Mesenchymal stem cell (in vitro differentiated cells and primary cell): ENCODE measurements at regions not wholly inside any gene's neighbourhood (a gene's known extent, or its start where the extent isn't known, plus 50 kb on each side); places are given as distances from the start of the nearest gene placed in this dataset.

ENCODE experiments used
- DNase-seq: peaks from one replicate; pipeline ENCODE4 v3.0.0-alpha.2; 2013
- H2AFZ ChIP-seq: one replicate; pipeline ENCODE4 v1.6.1; 2013; ENCODE audit warnings: low read depth, mild to moderate bottlenecking, control low read depth, inconsistent platforms, low read length, moderate library complexity
- H2AK5ac ChIP-seq: 2 replicates; pipeline ENCODE4 v1.6.1; 2013; ENCODE audit warnings: low read length, moderate library complexity, mild to moderate bottlenecking, inconsistent platforms; ENCODE audit not compliant: severe bottlenecking
- H2BK120ac ChIP-seq: one replicate; pipeline ENCODE4 v1.6.1; 2013; ENCODE audit warnings: low read depth, mild to moderate bottlenecking, inconsistent platforms, low read length, moderate library complexity
- H2BK12ac ChIP-seq, 2 experiments: one replicate each; pipeline ENCODE4 v1.6.1; 2013; ENCODE audit warnings: inconsistent platforms in 2 of 2, low read length in 2 of 2, mild to moderate bottlenecking in 2 of 2, moderate library complexity in 2 of 2, control low read depth in 1 of 2
- H2BK15ac ChIP-seq: one replicate; pipeline ENCODE4 v1.6.1; 2013; ENCODE audit warnings: mild to moderate bottlenecking, low read depth, inconsistent platforms; ENCODE audit not compliant: poor library complexity, severe bottlenecking
- H2BK5ac ChIP-seq: 2 replicates; pipeline ENCODE4 v1.6.1; 2013; ENCODE audit warnings: low read depth, mild to moderate bottlenecking, low read length, control low read depth, inconsistent platforms; ENCODE audit not compliant: poor library complexity, severe bottlenecking
- H3K14ac ChIP-seq, 2 experiments: one replicate each; pipeline ENCODE4 v1.6.1; 2013; ENCODE audit warnings: inconsistent platforms in 2 of 2, low read length in 2 of 2, control low read depth in 1 of 2, mild to moderate bottlenecking in 1 of 2, moderate library complexity in 1 of 2
- H3K18ac ChIP-seq, 2 experiments: one replicate each; pipeline ENCODE4 v1.6.1; 2013; ENCODE audit warnings: inconsistent platforms in 2 of 2, low read length in 2 of 2, control low read depth in 1 of 2, low read depth in 1 of 2, mild to moderate bottlenecking in 1 of 2
- H3K23ac ChIP-seq, 2 experiments: one replicate each; pipeline ENCODE4 v1.6.1; 2013; ENCODE audit warnings: inconsistent platforms in 2 of 2, low read length in 2 of 2, mild to moderate bottlenecking in 2 of 2, moderate library complexity in 2 of 2, control low read depth in 1 of 2
- H3K27ac ChIP-seq: 2 replicates; pipeline ENCODE4 v1.5.1; 2013; ENCODE audit warnings: mild to moderate bottlenecking, moderate library complexity, low read length, control low read depth, inconsistent platforms; ENCODE audit not compliant: poor library complexity, severe bottlenecking
- H3K27me3 ChIP-seq, 2 experiments: 2 replicates each; pipeline versions ENCODE4 v1.6.1 to v1.7.0; 2013; ENCODE audit warnings: low read length in 2 of 2, mild to moderate bottlenecking in 2 of 2, moderate library complexity in 2 of 2, control low read depth in 1 of 2, inconsistent platforms in 1 of 2; ENCODE audit not compliant: control insufficient read depth in 1 of 2, insufficient read depth in 1 of 2
- H3K36me3 ChIP-seq, 2 experiments: 2 replicates each; pipeline versions ENCODE4 v1.6.1 to v1.7.0; 2013; ENCODE audit warnings: low read length in 2 of 2, control low read depth in 1 of 2, inconsistent platforms in 1 of 2, low read depth in 1 of 2, mild to moderate bottlenecking in 1 of 2; ENCODE audit not compliant: insufficient read depth in 2 of 2, control insufficient read depth in 1 of 2
- H3K4ac ChIP-seq, 2 experiments: one replicate each; pipeline ENCODE4 v1.6.1; 2013; ENCODE audit warnings: inconsistent platforms in 2 of 2, low read length in 2 of 2, mild to moderate bottlenecking in 2 of 2, moderate library complexity in 2 of 2, control low read depth in 1 of 2, low read depth in 1 of 2
- H3K4me1 ChIP-seq: 2 replicates; pipeline ENCODE4 v1.6.1; 2013; ENCODE audit warnings: low read depth, low read length, control low read depth; ENCODE audit not compliant: control insufficient read depth, insufficient read depth
- H3K4me2 ChIP-seq: 2 replicates; pipeline ENCODE4 v1.6.1; 2013; ENCODE audit warnings: low read length, mild to moderate bottlenecking, inconsistent platforms; ENCODE audit not compliant: poor library complexity, severe bottlenecking
- H3K4me3 ChIP-seq, 2 experiments: 2 replicates each; pipeline versions ENCODE4 v1.5.1 to v1.7.0; 2013; ENCODE audit warnings: low read length in 2 of 2, mild to moderate bottlenecking in 2 of 2, control low read depth in 1 of 2, low read depth in 1 of 2; ENCODE audit not compliant: insufficient read depth in 1 of 2
- H3K79me1 ChIP-seq: replicated peaks from 2 replicates; pipeline ENCODE4 v1.6.1; 2013; ENCODE audit warnings: mild to moderate bottlenecking, control low read depth, low read length, inconsistent platforms; ENCODE audit not compliant: poor library complexity, severe bottlenecking
- H3K9ac ChIP-seq: 2 replicates; pipeline ENCODE4 v1.7.0; 2013; ENCODE audit warnings: mild to moderate bottlenecking, low read length, moderate library complexity
- H3K9me3 ChIP-seq: 2 replicates; pipeline ENCODE4 v1.7.0; 2013; ENCODE audit warnings: mild to moderate bottlenecking, low read length; ENCODE audit not compliant: control insufficient read depth
- H4K8ac ChIP-seq: one replicate; pipeline ENCODE4 v1.6.1; 2013; ENCODE audit warnings: inconsistent platforms, mild to moderate bottlenecking, low read length, moderate library complexity
- H4K91ac ChIP-seq: one replicate; pipeline ENCODE4 v1.6.1; 2013; ENCODE audit warnings: mild to moderate bottlenecking, low read length, inconsistent platforms
- WGBS: methylation state at CpG from one replicate; pipeline ENCODE4 v1.1.7; 2013; ENCODE audit warnings: mixed read lengths; 5-methylcytosine and 5-hydroxymethylcytosine counted together

DNA sequence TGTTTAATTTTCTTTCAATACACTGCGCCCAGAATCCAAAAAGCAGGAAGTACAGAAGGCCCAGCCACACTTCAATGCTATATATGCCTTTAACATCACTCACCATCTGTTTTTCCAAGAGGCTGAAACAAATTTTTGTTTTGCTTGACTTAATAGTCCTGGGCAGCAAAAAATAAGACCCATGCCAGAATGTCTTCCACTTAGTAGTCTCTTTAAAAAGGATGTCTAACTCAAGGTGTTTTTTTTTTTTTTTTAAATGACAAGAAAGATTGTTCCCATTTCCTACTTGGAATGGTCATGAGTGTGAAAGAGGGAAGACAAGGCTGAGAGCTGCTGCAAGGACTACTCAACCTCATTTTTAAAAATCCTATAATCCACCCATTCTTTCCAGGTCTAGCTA, 590.3 kb upstream of the SGO1 start:
- Histone ChIP-seq H3K27me3 (no peaks in the 10 kb centered on the region), H4K91ac (no peak overlapping the region), H3K36me3 (no peaks in the 10 kb centered on the region), H3K23ac (no peak overlapping the region), H4K8ac (no peak overlapping the region), H3K14ac (no peak overlapping the region), H3K9me3 (peaks cover 5% of the 10 kb centered on the region), H3K4ac (no peak overlapping the region), H3K4me3 (no peak overlapping the region), H3K4me2 (no peak overlapping the region), H3K79me1 (no peaks in the 10 kb centered on the region), H2BK15ac (no peak overlapping the region), H3K18ac (no peak overlapping the region), H3K4me1 (no peaks in the 10 kb centered on the region), H2BK120ac (no peak overlapping the region), H2AFZ (no peak overlapping the region), H2BK5ac (no peak overlapping the region), H3K9ac (no peak overlapping the region), H3K27ac (no peak overlapping the region), H2BK12ac (no peak overlapping the region), H2AK5ac (no peak overlapping the region)
- no peak for DNase-seq
- WGBS, result 0% methylated on average over 1 of the region's 1 CpG

DNA sequence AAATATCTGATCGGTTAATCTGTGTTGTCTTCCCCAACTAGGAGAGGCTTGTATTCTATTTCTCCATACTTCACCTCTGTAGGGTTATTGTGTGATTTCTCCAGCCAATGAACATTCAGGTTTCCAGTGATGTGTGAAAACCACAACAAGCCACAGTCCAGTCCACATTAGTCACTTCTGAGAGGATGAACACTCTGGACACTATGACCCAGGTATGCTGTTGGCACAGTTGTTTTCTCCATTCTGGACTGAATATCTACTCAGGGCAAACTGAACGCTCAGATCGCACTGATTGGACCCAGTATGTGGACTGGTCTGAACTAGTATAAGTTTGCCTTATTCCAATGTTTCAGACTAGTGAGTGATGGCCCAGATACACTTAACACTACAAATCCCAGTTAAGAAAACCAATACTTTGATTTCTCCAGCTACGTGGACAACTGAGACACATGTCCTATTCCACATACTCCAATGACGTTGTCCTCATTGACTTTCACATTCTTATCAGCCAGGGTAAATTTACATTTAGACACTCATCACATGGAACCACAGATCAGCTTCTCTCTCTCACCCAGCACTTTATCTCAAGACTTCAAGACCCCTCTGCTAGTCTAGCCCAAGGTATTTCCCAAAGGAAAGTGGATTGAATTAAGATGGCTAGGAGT, 587.4 kb upstream of the SGO1 start:
- no peak for DNase-seq
- H4K91ac ChIP-seq, result no peak overlapping the region
- H2BK12ac ChIP-seq, result no peak overlapping the region
- H3K27ac ChIP-seq, result no peak overlapping the region
- H2AK5ac ChIP-seq, result no peak overlapping the region
- no peak overlapping the region for H3K4me2 ChIP-seq
- 90% methylated on average over 5 of the region's 5 CpGs for WGBS
- H4K8ac ChIP-seq, result no peak overlapping the region
- no peak overlapping the region for H3K23ac ChIP-seq
- no peaks in the 10 kb centered on the region for H3K36me3 ChIP-seq
- no peaks in the 10 kb centered on the region for H3K79me1 ChIP-seq
- no peaks in the 10 kb centered on the region for H3K4me1 ChIP-seq
- no peak overlapping the region for H2BK15ac ChIP-seq
- no peak overlapping the region for H2AFZ ChIP-seq
- no peak overlapping the region for H3K9ac ChIP-seq
- no peak overlapping the region for H3K4ac ChIP-seq
- H3K27me3 ChIP-seq, result no peaks in the 10 kb centered on the region
- no peak overlapping the region for H3K18ac ChIP-seq
- no peaks in the 10 kb centered on the region for H3K9me3 ChIP-seq
- H2BK5ac ChIP-seq, result no peak overlapping the region
- H3K4me3 ChIP-seq, result no peak overlapping the region
- no peak overlapping the region for H2BK120ac ChIP-seq
- no peak overlapping the region for H3K14ac ChIP-seq

DNA sequence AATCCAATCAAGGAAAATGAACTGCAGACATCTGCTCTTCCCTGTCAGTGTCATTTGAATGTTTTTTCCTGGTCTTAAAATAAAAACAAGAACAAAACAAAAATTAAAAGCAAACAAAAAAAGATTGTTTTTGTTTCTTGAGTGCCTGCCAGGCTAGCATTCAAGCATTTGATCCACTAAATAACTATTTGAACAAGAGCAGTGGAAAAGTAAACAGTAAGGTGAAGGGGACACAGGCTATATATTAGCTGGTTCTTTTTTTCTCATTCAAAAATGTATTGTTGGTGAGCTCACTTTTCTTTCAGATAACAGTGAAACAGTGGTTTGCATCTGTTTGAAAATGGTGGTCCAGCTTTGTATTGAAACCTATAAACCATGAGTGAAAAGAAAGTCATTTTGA, 586.9 kb upstream of the SGO1 start:
- H3K4me3 ChIP-seq, result no peak overlapping the region
- DNase-seq, result no peak
- no peak overlapping the region for H3K4ac ChIP-seq
- no peak overlapping the region for H3K18ac ChIP-seq
- H3K14ac ChIP-seq, result no peak overlapping the region
- no peak overlapping the region for H3K23ac ChIP-seq
- H3K27me3 ChIP-seq, result no peaks in the 10 kb centered on the region
- no peaks in the 10 kb centered on the region for H3K36me3 ChIP-seq
- no peak overlapping the region for H3K27ac ChIP-seq
- H3K4me1 ChIP-seq, result no peaks in the 10 kb centered on the region
- H4K91ac ChIP-seq, result no peak overlapping the region
- H3K79me1 ChIP-seq, result no peaks in the 10 kb centered on the region
- no peak overlapping the region for H2AFZ ChIP-seq
- H2AK5ac ChIP-seq, result no peak overlapping the region
- no peak overlapping the region for H3K9ac ChIP-seq
- no peak overlapping the region for H2BK120ac ChIP-seq
- no peak overlapping the region for H2BK15ac ChIP-seq
- H3K9me3 ChIP-seq, result no peaks in the 10 kb centered on the region
- no peak overlapping the region for H2BK12ac ChIP-seq
- no peak overlapping the region for H2BK5ac ChIP-seq
- no peak overlapping the region for H4K8ac ChIP-seq
- H3K4me2 ChIP-seq, result no peak overlapping the region

DNA sequence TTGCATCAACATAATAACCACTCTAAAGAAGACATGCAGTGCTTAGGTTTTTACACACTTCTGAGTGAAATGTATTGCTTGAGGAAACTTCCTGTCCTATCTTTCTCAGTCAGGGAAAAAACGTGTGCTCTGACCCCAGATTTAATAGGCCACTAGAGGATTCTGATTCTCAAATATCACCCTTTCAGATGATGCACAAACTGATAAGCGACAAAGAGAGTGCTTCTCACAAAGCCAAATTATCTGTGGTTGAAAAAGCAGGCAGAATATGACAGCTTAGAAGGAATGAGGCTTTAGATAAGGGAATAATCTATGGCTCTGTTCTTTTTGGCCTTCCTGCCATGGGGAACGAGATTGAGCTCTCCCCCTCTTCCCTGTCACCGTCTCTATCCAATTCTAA, 583.4 kb upstream of the SGO1 start:
- H3K4me2 ChIP-seq, result no peak overlapping the region
- H2BK15ac ChIP-seq, result no peak overlapping the region
- no peak overlapping the region for H4K91ac ChIP-seq
- 61% methylated on average over 4 of the region's 4 CpGs for WGBS
- no peaks in the 10 kb centered on the region for H3K36me3 ChIP-seq
- H3K4me1 ChIP-seq, result no peaks in the 10 kb centered on the region
- H2BK12ac ChIP-seq, result no peak overlapping the region
- no peak overlapping the region for H2BK5ac ChIP-seq
- H3K18ac ChIP-seq, result no peak overlapping the region
- no peak overlapping the region for H3K27ac ChIP-seq
- H3K9ac ChIP-seq, result no peak overlapping the region
- no peak overlapping the region for H3K4me3 ChIP-seq
- H3K79me1 ChIP-seq, result no peaks in the 10 kb centered on the region
- H3K23ac ChIP-seq, result no peak overlapping the region
- no peak overlapping the region for H4K8ac ChIP-seq
- no peak overlapping the region for H3K14ac ChIP-seq
- no peak overlapping the region for H3K4ac ChIP-seq
- H2BK120ac ChIP-seq, result no peak overlapping the region
- no peak overlapping the region for H2AK5ac ChIP-seq
- no peak for DNase-seq
- H3K27me3 ChIP-seq, result no peaks in the 10 kb centered on the region
- no peak overlapping the region for H2AFZ ChIP-seq
- H3K9me3 ChIP-seq, result no peaks in the 10 kb centered on the region
